Neural progenitor cell (in vitro differentiated cells): ENCODE measurements at regions not wholly inside any gene's neighbourhood (a gene's known extent, or its start where the extent isn't known, plus 50 kb on each side); places are given as distances from the start of the nearest gene placed in this dataset.
A peak's percentile ranks its signal among the peaks of the same experiment; 100 is the strongest.

Experiments
- DNase-seq: peaks from one replicate; pipeline ENCODE4 v3.0.0-alpha.2; 2016; ENCODE audit warnings: low spot score
- H2AFZ ChIP-seq: fragments of 200-600 bp; sonication (generic); replicated peaks from 2 replicates; pipeline ENCODE4 v1.6.1; 2016; ENCODE audit warnings: antibody characterized with exemption
- H3F3A ChIP-seq: fragments of 200-600 bp; sonication (generic); 2 replicates; pipeline ENCODE4 v1.6.1; 2016; ENCODE audit warnings: antibody characterized with exemption, low read depth
- H3K27ac ChIP-seq: fragments of 200-600 bp; sonication (generic); 2 replicates; pipeline ENCODE4 v1.5.1; 2016; ENCODE audit warnings: mild to moderate bottlenecking
- H3K27me3 ChIP-seq: fragments of 200-600 bp; sonication (generic); 2 replicates; pipeline ENCODE4 v1.6.1; 2016; ENCODE audit warnings: mild to moderate bottlenecking, moderate library complexity
- H3K36me3 ChIP-seq: fragments of 200-600 bp; sonication (generic); 2 replicates; pipeline ENCODE4 v1.5.1; 2016
- H3K4me1 ChIP-seq: fragments of 200-600 bp; sonication (generic); 2 replicates; pipeline ENCODE4 v1.6.1; 2016; ENCODE audit warnings: mixed run types
- H3K4me2 ChIP-seq: fragments of 200-600 bp; sonication (generic); 2 replicates; pipeline ENCODE4 v1.6.1; 2016
- H3K4me3 ChIP-seq: fragments of 200-600 bp; sonication (generic); 2 replicates; pipeline ENCODE4 v1.5.1; 2016
- H3K79me2 ChIP-seq: fragments of 200-600 bp; sonication (generic); 2 replicates; pipeline ENCODE4 v1.6.1; 2016; ENCODE audit warnings: low read depth
- H3K9ac ChIP-seq: fragments of 200-600 bp; sonication (generic); 2 replicates; pipeline ENCODE4 v1.6.1; 2016
- H3K9me3 ChIP-seq: fragments of 200-600 bp; sonication (generic); 2 replicates; pipeline ENCODE4 v1.5.1; 2016; ENCODE audit warnings: low read depth
- H4K20me1 ChIP-seq: fragments of 200-600 bp; sonication (generic); 2 replicates; pipeline ENCODE4 v1.6.1; 2016; ENCODE audit warnings: low read depth
- H3K27ac Mint-ChIP-seq: 3 replicates; pipeline ENCODE4 v1.8.0; 2021; ENCODE audit warnings: mixed read lengths
- H3K27me3 Mint-ChIP-seq: 2 replicates; pipeline ENCODE4 v1.8.0; 2022; ENCODE audit warnings: low read depth, mild to moderate bottlenecking, inconsistent platforms, moderate library complexity, mixed read lengths; ENCODE audit not compliant: insufficient read depth
- H3K36me3 Mint-ChIP-seq: 3 replicates; pipeline ENCODE4 v1.8.0; 2021; ENCODE audit warnings: mixed read lengths
- H3K4me1 Mint-ChIP-seq: 3 replicates; pipeline ENCODE4 v1.8.0; 2021; ENCODE audit warnings: mixed read lengths
- H3K4me3 Mint-ChIP-seq: 3 replicates; pipeline ENCODE4 v1.8.0; 2021; ENCODE audit warnings: mild to moderate bottlenecking, moderate library complexity, mixed read lengths
- H3K9me3 Mint-ChIP-seq: 3 replicates; pipeline ENCODE4 v1.8.0; 2020; ENCODE audit warnings: mixed read lengths
- EZH2 ChIP-seq: fragments of 200-600 bp; sonication (generic); IDR thresholded peaks from 2 replicates; pipeline ENCODE4 v1.6.1; 2017; ENCODE audit warnings: antibody characterized with exemption, mild to moderate bottlenecking, moderate library complexity
- EZH2phosphoT487 ChIP-seq: fragments of 200-600 bp; sonication (generic); IDR thresholded peaks from 2 replicates; pipeline ENCODE4 v1.6.1; 2017; ENCODE audit warnings: antibody characterized with exemption
- TF ChIP-seq, protein P1 (sequence below): fragments of 200-600 bp; sonication (generic); IDR thresholded peaks from 2 replicates; pipeline ENCODE4 v1.5.1; 2017; ENCODE audit warnings: antibody characterized with exemption, mild to moderate bottlenecking

DNA sequence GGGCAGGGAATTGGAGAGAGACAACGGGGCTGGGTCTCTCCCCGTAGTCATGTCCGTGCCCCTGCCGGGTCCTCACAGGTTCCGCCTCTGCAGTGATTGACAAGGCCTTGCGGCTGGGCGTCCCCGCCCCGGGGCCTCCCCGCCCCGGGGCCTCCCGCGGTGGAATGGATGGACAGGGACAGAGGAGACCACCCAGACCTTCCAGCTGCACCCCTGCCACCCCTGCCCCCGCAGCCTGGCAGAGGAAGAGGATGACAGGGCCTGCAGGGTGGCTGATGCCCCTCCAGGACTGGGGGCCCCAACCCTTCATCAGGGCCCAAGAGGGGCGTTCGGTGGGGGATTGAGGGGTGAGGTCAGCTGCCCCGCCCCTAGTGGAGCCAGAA lies 216.4 kb upstream of the CIBAR2 start:
- H3K27ac ChIP-seq: peak overlapping the region; percentile 94
- H3K9ac ChIP-seq: no peak overlapping the region
- TF ChIP-seq, protein P1, sequence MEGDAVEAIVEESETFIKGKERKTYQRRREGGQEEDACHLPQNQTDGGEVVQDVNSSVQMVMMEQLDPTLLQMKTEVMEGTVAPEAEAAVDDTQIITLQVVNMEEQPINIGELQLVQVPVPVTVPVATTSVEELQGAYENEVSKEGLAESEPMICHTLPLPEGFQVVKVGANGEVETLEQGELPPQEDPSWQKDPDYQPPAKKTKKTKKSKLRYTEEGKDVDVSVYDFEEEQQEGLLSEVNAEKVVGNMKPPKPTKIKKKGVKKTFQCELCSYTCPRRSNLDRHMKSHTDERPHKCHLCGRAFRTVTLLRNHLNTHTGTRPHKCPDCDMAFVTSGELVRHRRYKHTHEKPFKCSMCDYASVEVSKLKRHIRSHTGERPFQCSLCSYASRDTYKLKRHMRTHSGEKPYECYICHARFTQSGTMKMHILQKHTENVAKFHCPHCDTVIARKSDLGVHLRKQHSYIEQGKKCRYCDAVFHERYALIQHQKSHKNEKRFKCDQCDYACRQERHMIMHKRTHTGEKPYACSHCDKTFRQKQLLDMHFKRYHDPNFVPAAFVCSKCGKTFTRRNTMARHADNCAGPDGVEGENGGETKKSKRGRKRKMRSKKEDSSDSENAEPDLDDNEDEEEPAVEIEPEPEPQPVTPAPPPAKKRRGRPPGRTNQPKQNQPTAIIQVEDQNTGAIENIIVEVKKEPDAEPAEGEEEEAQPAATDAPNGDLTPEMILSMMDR: no peak
- no peaks in the 10 kb centered on the region for H3K79me2 ChIP-seq
- peaks cover 55% of the 10 kb centered on the region for H3K4me1 Mint-ChIP-seq
- peak overlapping the region; percentile 80 for H3K4me2 ChIP-seq
- peak overlapping the region; percentile 75 for H3K4me3 Mint-ChIP-seq
- DNase-seq: peak; percentile 95
- H3F3A ChIP-seq: peaks cover 49% of the 10 kb centered on the region
- H3K4me1 ChIP-seq: peaks cover 39% of the 10 kb centered on the region
- no peaks in the 10 kb centered on the region for H3K36me3 ChIP-seq
- peaks cover 30% of the 10 kb centered on the region for H3K27me3 ChIP-seq
- peaks cover 28% of the 10 kb centered on the region for H3K27me3 Mint-ChIP-seq
- peak overlapping the region; percentile 40 for H3K4me3 ChIP-seq
- no peak overlapping the region for H2AFZ ChIP-seq
- no peaks in the 10 kb centered on the region for H3K9me3 ChIP-seq
- peaks cover 21% of the 10 kb centered on the region for H4K20me1 ChIP-seq
- H3K36me3 Mint-ChIP-seq: no peaks in the 10 kb centered on the region
- peaks cover 1% of the 10 kb centered on the region for H3K9me3 Mint-ChIP-seq
- peak overlapping the region; percentile 94 for H3K27ac Mint-ChIP-seq

DNA sequence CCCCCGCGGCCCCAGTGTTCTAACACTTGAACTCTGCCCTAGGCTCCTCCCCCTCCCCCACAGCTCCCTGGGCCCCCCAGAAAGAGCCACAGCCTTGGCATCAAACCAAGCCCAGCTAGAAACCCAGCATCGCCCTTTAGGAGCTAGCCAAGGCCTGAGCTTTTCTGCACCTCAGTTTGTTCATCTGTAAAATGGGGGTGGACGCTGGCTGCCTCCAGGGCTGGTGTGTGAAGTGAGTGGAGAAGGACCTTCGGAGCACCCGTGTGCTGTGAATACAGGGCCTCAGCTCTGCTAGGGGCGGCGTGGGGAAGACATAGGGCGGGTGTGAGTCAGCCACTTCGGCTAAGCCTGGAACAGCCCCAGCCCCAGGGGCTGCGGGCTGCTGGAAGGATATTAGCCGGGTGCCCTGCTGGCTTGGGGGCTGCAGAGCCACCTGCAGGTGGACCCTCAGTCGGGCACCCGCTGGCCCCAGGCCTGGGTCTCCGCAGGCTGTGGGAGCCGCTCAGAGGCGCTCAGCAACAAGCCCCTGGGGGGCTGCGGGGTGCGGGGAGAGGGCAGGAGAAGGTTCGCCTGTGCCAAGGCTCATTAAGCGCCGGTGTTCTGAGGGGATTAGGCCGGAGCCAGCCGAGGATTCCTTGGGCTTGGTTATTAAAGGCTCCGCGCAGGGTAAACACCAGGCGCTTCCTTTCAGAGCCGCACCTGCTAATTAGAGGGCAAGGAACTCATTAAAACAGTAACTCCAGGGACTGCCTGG lies 217.0 kb upstream of the CIBAR2 start:
- peak overlapping the region; percentile 94 for H3K27ac ChIP-seq
- Mint-ChIP-seq H3K4me1 (peaks cover 58% of the 10 kb centered on the region), H3K9me3 (no peaks in the 10 kb centered on the region), H3K27me3 (peaks cover 31% of the 10 kb centered on the region), H3K4me3 (peak overlapping the region; percentile 74), H3K27ac (peak overlapping the region; percentile 83), H3K36me3 (peaks cover 2% of the 10 kb centered on the region)
- peaks cover 36% of the 10 kb centered on the region for H3K27me3 ChIP-seq
- H2AFZ ChIP-seq: no peak overlapping the region
- H3K9ac ChIP-seq: no peak overlapping the region
- peak; percentile 97 for DNase-seq
- H3F3A ChIP-seq: peaks cover 54% of the 10 kb centered on the region
- H3K79me2 ChIP-seq: no peaks in the 10 kb centered on the region
- H3K4me1 ChIP-seq: peaks cover 45% of the 10 kb centered on the region
- no peaks in the 10 kb centered on the region for H3K36me3 ChIP-seq
- TF ChIP-seq, protein P1: peak; percentile 32
- peak; percentile 85 for TF ChIP-seq EZH2phosphoT487
- no peak for TF ChIP-seq EZH2
- H4K20me1 ChIP-seq: peaks cover 22% of the 10 kb centered on the region
- H3K9me3 ChIP-seq: no peaks in the 10 kb centered on the region
- peak overlapping the region; percentile 40 for H3K4me3 ChIP-seq
- peak overlapping the region; percentile 80 for H3K4me2 ChIP-seq

DNA sequence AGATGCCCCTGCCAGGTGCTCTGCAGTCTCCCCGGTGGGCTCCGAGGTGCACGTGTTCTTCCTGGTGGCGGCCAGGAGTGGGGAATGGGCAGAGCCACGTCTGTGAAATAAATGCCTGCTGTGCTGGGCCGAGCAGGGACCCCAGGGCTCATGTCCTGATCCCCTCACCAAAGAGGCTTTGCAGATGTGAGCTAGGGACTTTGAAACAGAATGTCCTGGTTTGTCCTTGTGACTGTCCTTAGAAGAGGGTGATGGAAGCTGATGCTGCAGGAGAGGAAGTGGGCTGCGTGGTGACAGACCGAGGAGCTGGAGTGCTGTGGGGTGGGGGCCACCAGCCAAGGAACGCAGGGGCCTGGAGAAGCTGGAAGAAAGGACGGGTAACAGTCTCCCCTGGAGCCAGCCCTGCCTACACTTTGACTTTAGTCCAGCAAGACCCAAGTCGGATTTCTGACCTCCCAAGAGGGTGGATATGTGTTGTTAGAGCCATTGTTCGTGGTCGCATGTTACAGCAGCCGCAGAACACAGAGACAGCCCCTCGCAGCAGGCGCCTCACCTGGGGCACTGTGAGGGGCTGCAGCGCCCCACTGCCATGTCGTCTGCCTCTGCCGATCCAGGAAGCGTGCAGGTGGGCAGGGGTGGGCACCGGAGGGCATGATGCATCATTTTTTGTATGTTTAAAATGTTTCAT lies 217.9 kb upstream of the CIBAR2 start:
- Mint-ChIP-seq H3K36me3 (peaks cover 2% of the 10 kb centered on the region), H3K9me3 (no peaks in the 10 kb centered on the region), H3K27me3 (peaks cover 29% of the 10 kb centered on the region), H3K27ac (peak overlapping the region; percentile 75), H3K4me1 (peaks cover 64% of the 10 kb centered on the region), H3K4me3 (peak overlapping the region; percentile 68)
- Histone ChIP-seq H3F3A (peaks cover 63% of the 10 kb centered on the region), H3K4me1 (peaks cover 53% of the 10 kb centered on the region), H4K20me1 (peaks cover 25% of the 10 kb centered on the region), H3K9ac (no peak overlapping the region), H2AFZ (no peak overlapping the region), H3K4me3 (peak overlapping the region; percentile 18), H3K27ac (peak overlapping the region; percentile 4), H3K27me3 (peaks cover 38% of the 10 kb centered on the region), H3K9me3 (no peaks in the 10 kb centered on the region), H3K4me2 (peak overlapping the region; percentile 80), H3K36me3 (no peaks in the 10 kb centered on the region), H3K79me2 (no peaks in the 10 kb centered on the region)
- DNase-seq: peak; percentile 76
- TF ChIP-seq EZH2 (no peak), EZH2phosphoT487 (no peak)
- TF ChIP-seq, protein P1: no peak
